ENCODE measurements at regions not wholly inside any gene's neighbourhood (a gene's known extent, or its start where the extent isn't known, plus 50 kb on each side); places are given as distances from the start of the nearest gene placed in this dataset.
"Not testable (repeated sequence)": the region's sequence is repeated elsewhere in the genome, so short reads cannot be mapped to it uniquely, and the experiment has no call there.

DNA sequence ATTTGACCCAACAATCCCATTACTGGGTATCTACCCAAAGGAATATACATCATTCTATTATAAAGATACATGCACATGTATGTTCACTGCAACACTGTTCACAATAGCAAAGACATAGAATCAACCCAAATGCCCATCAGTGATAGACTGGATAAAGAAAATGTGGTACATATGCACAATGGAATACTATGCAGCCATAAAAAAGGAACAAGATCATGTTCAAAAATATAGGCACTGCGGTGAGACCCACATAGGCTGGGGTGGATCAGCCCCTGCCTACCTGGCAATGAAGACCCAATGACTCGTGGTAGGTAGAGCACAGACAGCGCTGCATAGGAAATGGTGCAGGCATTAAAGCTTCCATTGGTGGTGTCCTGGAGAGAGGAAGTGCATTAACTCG, 88.6 kb upstream of the NFIL3 start:
- in situ Hi-C loops (cut with HindIII; ENCODE audit: low sequenced_read_pairs); DNase-seq (ENCODE audit: low spot score): not testable (repeated sequence)

DNA sequence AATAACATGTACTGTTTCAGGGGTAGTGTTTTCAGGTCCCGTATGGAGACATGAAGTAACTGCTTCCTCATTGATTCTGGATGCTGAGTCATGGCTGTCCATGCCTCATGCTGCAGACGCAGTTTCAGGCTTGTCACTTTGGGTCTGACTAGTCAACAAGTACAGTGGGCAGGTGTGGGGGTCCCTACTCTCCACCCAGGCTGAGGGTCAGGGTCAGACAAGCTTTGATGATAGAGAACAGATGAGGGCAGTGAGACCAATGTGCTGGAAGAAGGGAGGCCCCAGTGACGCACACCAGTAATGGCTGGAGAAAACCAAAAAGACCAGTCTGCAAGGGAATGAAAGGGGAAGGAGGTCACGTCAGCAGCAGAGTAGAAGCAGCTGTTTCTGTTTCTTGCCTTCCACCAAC, 80.0 kb upstream of the NFIL3 start:
- in situ Hi-C loops (cut with HindIII; ENCODE audit: low sequenced_read_pairs): no loop called here
- no peak for DNase-seq (ENCODE audit: low spot score)

DNA sequence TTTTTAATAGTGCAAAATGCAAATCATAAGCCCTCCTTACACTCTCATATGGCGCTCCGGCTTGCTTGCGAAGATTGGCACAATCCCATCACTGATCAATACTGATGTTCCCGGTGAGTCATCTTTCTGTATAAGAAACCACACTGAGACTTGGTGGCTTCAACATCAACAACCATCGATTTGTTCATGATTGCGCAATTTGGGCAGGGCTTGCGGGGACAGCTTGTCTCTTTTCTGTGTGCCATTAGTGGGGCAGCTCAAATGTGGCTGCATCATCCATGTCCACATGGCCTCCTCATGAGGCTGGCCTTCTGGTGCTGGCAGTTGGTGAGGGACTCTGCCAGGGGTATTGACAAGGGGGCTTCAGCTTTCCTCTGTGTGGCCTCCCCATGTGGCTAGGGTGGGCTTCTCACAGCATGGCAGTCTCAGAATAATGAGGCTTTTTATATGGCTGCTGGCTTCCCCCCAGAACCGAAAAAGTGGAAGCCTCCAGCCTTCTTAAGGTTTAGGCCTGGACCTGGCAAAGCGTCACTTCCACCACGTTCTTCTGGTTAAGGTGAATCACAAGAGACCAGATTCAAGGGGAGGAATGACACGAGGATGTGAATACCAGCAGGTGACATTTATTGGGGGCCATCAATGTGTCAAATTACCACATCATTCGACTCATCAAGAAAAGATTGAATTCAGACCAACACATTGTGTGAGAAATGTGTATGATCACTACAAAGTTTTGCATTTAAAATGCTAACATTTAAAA, 79.5 kb upstream of the NFIL3 start:
- DNase-seq (ENCODE audit: low spot score): no peak
- in situ Hi-C loops (cut with HindIII; ENCODE audit: low sequenced_read_pairs): no loop called here

DNA sequence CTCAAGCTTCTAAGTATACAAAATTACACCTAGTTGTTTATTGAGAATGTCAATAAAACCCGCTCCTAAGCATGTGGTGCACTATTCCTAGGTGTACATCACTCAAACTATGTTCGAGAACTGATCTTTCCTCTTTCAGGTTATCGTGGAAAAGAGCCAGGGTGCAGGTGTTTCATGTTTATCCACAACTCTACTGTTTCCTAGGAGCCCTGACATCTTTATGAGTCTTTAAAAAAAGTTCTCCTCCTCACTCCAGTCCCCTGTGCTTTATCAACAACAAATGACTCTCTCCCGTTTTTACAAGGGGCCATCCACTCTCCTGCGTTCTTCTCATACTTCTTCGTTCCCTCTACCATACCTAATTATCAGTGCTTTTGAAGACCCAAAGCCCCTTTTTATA, 78.8 kb upstream of the NFIL3 start:
- in situ Hi-C loops (cut with HindIII; ENCODE audit: low sequenced_read_pairs): no loop called here
- no peak for DNase-seq (ENCODE audit: low spot score)

DNA sequence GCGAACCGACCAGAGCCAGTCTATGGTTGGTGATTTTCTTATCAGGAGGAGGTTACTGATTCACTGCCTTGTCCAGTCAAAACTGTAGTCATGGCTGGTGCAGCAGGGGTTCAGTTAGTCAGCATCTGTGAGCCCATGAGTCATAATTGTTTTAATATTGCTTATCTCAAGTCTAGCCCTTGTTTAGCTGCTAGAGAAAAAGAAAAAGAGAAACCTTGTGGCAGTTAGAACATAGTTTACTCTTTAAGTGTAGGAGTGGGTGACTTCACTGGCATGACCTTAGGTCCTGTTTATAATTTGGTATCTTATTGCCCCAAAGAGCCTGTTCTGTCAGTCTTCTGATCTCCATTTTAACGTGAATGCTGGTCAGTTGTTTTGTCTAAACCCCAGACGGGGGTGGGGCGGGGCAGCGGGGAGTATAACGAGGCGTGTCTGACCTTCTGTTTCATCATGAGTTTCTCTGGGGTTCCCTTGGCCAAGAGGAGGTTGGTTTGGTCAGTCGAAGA, 76.9 kb upstream of the NFIL3 start:
- no peak for DNase-seq (ENCODE audit: low spot score)
- in situ Hi-C loops (cut with HindIII; ENCODE audit: low sequenced_read_pairs): no loop called here

DNA sequence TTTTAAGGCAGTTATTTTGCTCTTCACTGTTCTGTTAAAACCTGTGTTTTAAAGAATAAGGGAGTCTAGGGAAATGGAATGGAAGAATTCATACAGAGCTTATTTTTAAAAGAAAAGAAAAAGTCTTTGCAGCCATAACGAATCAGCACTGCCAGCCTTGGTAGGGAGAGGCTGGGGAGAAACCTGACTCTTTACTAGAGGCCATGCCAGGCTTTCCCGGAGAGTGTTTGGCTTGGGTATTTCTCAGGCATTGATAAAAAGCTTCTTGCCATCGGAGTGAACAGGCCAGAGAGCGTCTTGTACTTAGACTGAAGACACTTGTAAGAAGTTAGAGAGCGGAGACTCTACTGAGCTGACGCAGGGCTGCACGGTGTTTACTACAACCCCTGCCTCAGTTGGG, 72.7 kb upstream of the NFIL3 start:
- in situ Hi-C loops (cut with HindIII; ENCODE audit: low sequenced_read_pairs): no loop called here

DNA sequence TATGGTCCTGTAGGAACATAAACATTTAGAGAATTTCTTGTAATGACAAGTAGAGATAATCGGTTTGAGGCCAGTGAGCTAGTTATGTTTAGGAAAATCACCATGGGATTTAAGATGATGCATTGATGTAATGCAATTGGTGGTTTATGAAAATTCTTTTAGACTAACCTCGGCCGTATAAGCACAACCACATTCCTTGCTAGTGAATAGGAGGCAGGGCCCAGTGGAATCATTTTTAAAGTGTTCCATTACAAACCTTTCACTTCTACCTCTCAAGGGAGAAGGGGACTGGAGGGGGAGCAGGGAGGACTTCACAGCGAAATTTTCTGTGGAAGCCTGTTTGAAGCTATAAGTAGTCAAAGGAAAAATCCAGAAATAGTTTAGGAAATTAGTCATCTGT, 71.8 kb upstream of the NFIL3 start:
- no peak for DNase-seq (ENCODE audit: low spot score)
- in situ Hi-C loops (cut with HindIII; ENCODE audit: low sequenced_read_pairs): no loop called here

More for the DNA sequence above, 72.7 kb upstream of the NFIL3 start:
- DNase-seq (ENCODE audit: low spot score): no peak

DNA sequence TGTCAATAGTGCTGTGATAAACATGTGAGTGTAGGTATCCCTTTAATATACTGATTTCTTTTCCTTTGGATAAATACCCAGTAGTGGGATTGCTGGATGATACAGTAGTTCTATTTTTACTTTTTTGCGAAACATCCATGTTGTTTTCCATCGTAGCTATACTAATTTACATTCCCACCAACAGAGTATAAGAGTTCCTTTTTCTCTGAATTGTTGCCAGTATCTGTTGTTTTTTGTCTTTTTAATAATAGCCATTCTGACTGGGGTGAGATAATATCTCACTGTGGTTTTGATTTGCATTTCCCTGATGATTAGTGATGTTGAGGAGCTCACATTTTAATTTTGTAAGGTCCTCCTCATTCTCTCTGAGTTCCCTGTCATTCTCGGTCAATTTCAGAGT, 71.1 kb upstream of the NFIL3 start:
- in situ Hi-C loops (cut with HindIII; ENCODE audit: low sequenced_read_pairs): no loop called here
- DNase-seq (ENCODE audit: low spot score): no peak

DNA sequence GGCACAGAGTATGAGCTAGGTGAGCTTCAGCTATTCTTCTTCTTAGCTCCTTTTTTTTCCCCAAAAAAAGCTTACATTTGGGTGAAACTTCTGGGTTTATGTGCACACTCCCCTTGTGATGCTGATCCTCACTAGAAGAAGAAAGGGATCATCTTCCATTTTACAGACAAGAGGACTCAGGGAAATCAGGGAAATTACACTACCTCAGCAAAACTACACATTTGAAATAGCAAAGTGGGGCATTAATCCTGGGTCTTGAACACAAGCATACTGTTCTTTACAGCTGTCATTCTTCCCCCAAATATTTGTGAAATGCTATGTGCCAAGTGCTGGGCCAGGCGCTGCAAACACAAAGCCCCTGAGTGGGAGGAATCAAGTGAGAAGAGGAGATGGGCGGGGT, 68.6 kb upstream of the NFIL3 start:
- in situ Hi-C loops (cut with HindIII; ENCODE audit: low sequenced_read_pairs): no loop called here
- no peak for DNase-seq (ENCODE audit: low spot score)

DNA sequence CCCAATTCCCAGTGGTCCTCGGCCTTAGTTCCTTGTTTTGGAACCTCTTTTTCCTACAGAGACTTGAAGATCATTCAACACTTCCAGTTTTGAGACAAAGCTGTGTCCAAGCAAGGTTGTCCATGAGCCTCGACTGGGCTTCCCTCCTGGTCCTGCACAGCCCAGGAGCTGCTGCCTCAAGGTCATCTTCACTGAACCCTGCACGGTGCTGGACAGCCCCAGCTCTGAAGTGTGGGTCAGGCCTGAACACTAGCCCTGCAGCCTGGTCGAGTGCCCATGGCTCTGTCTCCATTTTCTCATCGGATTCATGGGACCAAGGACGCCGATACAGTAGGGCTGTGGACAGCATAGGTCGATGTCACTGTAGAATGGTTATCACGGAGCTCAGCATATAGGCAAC, 68.0 kb upstream of the NFIL3 start:
- DNase-seq (ENCODE audit: low spot score): no peak
- in situ Hi-C loops (cut with HindIII; ENCODE audit: low sequenced_read_pairs): no loop called here

DNA sequence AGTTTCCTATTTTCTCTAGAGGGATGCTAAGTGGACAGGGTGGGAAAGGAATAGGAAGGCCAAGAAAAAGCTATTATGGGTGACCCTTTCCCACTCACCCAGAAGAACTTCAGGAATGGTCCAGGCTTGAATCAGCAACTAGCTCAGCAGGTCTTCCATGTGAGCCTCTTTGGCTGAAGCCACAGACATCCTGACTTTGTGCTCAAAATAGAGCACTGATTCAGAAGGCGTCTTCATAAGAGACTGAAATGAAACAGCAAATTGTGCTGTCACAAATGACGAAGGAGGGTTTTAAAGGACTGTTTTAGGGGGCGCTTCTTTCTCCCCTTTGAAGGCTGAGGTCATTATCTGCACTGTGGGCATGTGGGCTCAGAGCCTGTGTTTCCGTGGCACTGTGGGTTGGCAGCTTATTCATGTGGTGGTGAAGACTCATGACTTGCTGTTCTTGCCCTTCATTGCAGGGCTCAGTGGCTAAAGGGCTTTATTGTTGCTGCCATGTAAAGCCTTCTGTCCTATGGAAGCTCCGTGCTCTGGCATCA, 65.8 kb upstream of the NFIL3 start:
- DNase-seq (ENCODE audit: low spot score): no peak
- in situ Hi-C loops (cut with HindIII; ENCODE audit: low sequenced_read_pairs): no loop called here

DNA sequence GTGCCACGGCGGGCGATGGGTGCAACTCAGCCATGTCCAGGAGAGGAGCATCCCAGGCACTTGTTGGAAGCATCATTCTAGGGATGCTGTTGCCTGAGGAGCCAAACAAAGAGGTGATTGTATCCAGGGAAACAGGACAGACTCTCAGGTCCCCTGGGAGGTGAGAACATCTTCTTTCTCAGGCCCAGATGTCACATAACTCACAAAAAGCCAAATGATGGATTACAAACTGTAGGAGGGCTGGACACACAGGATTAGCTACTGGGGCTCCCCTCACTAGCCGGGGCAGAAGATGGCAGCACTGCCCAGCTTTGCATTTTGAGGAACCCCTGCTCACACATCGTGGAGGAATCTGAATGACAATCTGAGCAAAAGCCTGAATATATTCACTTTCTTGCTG, 64.7 kb upstream of the NFIL3 start:
- in situ Hi-C loops (cut with HindIII; ENCODE audit: low sequenced_read_pairs): no loop called here
- DNase-seq (ENCODE audit: low spot score): no peak

DNA sequence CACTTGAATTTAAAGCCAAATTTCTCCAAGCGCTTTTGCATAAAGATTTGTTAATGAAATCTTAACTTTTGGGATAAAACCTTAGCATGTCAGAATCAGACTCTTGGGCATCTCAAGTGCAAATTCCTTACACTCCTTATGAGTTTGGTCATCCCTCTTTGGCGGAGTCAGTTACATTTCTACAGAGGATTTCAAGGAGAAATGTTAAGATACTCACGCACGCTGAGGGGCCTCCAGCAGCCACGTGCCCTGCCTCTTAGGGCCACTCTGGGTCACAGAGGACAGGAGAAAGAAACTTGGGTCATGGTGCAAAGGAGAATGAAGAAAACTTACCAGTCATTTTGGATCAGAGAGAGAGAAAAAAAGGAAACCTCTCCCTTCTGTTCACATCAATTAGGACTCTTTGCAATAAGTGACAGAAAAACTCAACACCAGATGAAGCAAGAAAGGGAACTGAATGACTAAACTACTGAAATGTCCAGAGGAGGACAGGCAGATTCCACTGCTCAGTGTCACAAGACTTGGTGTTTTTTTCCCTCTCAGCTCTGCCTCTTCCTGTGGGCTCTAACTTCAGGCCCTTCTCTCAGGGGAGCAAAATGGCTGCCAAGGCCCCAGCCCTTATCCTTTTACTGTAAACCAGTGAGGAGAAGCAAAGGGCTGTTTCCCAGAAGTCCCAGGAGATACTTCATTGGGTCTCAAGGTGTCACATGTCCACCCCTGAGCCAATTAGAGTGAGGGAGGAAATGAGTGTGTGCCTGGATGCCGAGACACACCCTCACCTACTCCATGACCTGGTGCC, 63.3 kb upstream of the NFIL3 start:
- in situ Hi-C loops (cut with HindIII; ENCODE audit: low sequenced_read_pairs): no loop called here
- DNase-seq (ENCODE audit: low spot score): no peak

DNA sequence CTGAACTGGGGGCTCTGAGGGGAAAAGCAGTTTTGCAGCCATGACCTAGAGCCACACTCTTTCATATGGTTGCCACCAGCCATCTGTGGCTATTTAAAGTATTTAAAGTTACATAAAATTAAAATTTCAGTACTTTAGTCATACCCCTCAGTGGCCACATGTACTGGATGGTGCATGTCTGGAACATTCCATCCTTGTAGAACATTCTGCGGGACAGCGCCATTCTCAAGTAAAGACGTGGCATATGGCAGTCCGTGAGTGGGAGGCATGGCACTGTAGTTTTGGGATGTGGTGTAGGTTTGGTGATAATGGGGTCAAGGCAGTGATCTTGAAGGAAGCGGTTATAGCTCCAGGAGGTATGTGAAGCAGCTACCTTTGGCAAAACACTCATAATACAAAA, 61.4 kb upstream of the NFIL3 start:
- in situ Hi-C loops (cut with HindIII; ENCODE audit: low sequenced_read_pairs): no loop called here
- no peak for DNase-seq (ENCODE audit: low spot score)

DNA sequence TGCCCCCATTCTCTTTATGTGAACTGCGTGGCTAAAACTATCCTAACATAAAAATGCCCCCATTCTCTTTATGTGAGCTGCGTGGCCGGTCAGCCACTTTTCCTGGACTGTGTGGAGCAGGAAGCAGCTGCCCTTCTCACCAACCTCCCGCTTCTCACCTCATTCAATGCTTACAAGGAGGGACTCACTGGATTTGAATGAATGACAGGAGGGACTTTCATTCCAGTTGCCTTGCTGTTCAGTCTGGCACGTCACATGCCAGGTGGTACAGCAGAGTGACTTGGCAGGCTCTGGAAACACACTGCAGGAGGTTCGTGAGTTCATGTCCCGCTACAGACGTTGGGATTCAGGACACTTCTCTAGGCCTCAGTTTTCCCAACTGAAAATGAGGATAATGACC, 60.2 kb upstream of the NFIL3 start:
- in situ Hi-C loops (cut with HindIII; ENCODE audit: low sequenced_read_pairs): no loop called here
- peak; percentile 27 for DNase-seq (ENCODE audit: low spot score)

DNA sequence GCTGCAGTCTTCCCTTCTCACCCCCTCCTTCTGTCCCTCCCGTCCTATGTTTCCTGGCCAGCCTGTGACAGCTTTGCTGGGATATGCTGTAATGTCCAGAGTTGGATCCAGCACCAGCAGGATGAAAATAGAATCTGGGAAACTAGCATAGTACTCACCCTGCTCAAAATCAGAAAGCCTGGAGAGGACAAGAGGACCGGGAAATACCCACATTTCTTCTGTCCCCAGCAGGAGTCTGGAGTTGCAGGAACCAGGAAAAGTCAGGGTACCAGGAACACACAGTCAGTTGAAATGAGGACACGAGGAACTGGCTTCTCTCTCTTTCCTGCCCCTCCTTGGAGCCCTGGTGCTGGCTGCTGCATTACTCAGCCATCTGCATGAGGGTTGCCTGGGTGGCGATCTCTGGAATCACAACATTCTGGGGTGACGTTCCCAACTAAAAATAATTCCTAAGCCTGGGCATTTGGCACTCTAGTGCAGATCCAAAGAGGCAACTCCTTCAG, 59.6 kb upstream of the NFIL3 start:
- peak; percentile 47 for DNase-seq (ENCODE audit: low spot score)
- in situ Hi-C loops (cut with HindIII; ENCODE audit: low sequenced_read_pairs): no loop called here

DNA sequence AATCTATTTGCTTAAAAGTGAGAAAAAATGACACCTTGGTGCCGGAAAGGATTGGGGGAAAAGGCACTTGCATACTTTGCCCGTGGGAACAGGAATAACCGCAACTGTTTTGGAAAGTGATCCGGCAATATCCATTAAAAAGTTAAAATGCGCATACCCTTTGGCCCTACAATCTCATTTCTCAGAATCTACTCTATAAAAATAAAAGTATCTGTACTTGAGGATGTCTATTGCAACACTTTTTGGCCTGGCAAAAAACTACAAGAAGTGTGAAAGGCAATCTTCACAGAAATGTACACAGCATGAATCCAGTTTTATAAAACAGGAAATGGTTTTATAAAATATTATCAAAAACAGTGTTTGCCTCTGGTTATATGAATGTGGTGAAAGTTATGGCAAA, 58.3 kb upstream of the NFIL3 start:
- in situ Hi-C loops (cut with HindIII; ENCODE audit: low sequenced_read_pairs): no loop called here
- no peak for DNase-seq (ENCODE audit: low spot score)

DNA sequence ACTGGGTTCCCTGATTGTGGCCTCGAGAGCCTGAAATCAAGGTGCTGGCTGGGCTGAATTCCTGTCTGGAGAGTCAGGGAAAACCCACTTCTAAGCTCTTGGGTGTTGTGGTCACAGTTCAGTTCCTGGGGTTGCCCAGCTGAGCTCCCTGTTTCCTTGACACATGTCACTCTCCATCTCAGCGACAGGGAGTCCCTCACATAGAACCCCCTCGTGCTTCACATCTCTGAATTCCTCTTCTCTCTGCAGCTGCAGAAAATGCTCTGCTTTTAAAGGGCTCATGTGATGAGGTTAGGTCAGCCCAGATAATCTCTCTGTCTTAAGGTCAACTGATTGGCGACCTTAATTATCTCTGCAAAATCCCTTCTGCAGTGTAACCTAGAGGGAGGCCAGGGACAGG, 53.5 kb upstream of the NFIL3 start:
- no peak for DNase-seq (ENCODE audit: low spot score)
- in situ Hi-C loops (cut with HindIII; ENCODE audit: low sequenced_read_pairs): no loop called here

DNA sequence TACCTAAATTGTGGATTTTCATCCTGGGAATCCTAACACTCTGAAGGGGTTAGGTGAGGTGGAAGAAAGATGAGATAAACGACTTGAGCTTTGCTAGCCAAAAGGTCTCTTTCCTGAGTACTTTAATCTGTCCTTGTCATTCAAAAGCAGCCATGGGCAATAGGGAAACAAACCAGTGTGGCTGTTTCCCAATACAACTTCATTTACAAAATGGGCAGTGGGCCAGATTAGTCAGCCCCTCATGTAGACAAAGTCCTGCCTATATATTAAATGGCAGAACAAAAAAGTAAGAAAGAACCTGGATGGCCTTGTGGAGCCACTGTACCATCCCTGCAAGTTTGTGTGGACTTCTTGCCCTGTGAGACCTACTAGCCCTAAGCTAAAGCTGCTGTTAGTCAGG, 51.0 kb upstream of the NFIL3 start:
- in situ Hi-C loops (cut with HindIII; ENCODE audit: low sequenced_read_pairs): no loop called here
- DNase-seq (ENCODE audit: low spot score): no peak
